HEK293T (cell line): ENCODE measurements at regions not wholly inside any gene's neighbourhood (a gene's known extent, or its start where the extent isn't known, plus 50 kb on each side); places are given as distances from the start of the nearest gene placed in this dataset.

ENCODE experiments used
- CTCF ChIA-PET: fragments of 350-600 bp; formaldehyde crosslinking; extraction: SDS; loops from one replicate; lab custom pipeline; 2021; ENCODE audit warnings: antibody characterized with exemption, inconsistent platforms; lab: Yijun Ruan, JAX
- POLR2A ChIA-PET: fragments of 350-600 bp; formaldehyde crosslinking; extraction: SDS; loops from one replicate; lab custom pipeline; 2020; ENCODE audit warnings: antibody characterized with exemption, inconsistent platforms; lab: Yijun Ruan, JAX
- DNase-seq: peaks from one replicate; pipeline ENCODE4 v3.0.0; 2012; ENCODE audit warnings: mixed read lengths; ENCODE audit errors: extremely low spot score
- ARNT ChIP-seq: fragments of 450-650 bp; IDR thresholded peaks from 2 replicates; pipeline ENCODE4 v1.6.1; 2017; ENCODE audit warnings: mild to moderate bottlenecking
- BHLHE40 ChIP-seq: fragments of 450-650 bp; IDR thresholded peaks from 2 replicates; pipeline ENCODE4 v1.6.1; 2016; ENCODE audit warnings: mild to moderate bottlenecking, moderate library complexity, borderline replicate concordance
- CTBP1 ChIP-seq: fragments of 450-650 bp; IDR thresholded peaks from 2 replicates; pipeline ENCODE4 v1.6.1; 2016; ENCODE audit warnings: borderline replicate concordance
- ELF4 ChIP-seq: fragments of 450-650 bp; IDR thresholded peaks from 2 replicates; pipeline ENCODE4 v1.6.1; 2017; ENCODE audit warnings: antibody characterized with exemption
- FOXA1 ChIP-seq: fragments of 450-650 bp; IDR thresholded peaks from 2 replicates; pipeline ENCODE4 v1.6.1; 2016; ENCODE audit warnings: mild to moderate bottlenecking
- FOXK2 ChIP-seq: fragments of 450-650 bp; IDR thresholded peaks from 2 replicates; pipeline ENCODE4 v1.6.1; 2016; ENCODE audit warnings: mild to moderate bottlenecking
- FOXM1 ChIP-seq: fragments of 450-650 bp; IDR thresholded peaks from 2 replicates; pipeline ENCODE4 v1.6.1; 2017; ENCODE audit warnings: mild to moderate bottlenecking, borderline replicate concordance
- HDGF ChIP-seq: fragments of 450-650 bp; IDR thresholded peaks from 2 replicates; pipeline ENCODE4 v1.6.1; 2017; ENCODE audit warnings: antibody characterized with exemption, borderline replicate concordance
- L3MBTL2 ChIP-seq: fragments of 450-650 bp; conservative IDR thresholded peaks from 2 replicates; pipeline ENCODE4 v1.6.1; 2016; ENCODE audit warnings: mild to moderate bottlenecking
- LEF1 ChIP-seq: fragments of 450-650 bp; IDR thresholded peaks from 2 replicates; pipeline ENCODE4 v1.6.1; 2017; ENCODE audit warnings: mild to moderate bottlenecking, borderline replicate concordance
- NFRKB ChIP-seq: fragments of 450-650 bp; IDR thresholded peaks from 2 replicates; pipeline ENCODE4 v1.6.1; 2016; ENCODE audit warnings: mild to moderate bottlenecking, moderate library complexity
- PKNOX1 ChIP-seq: fragments of 450-650 bp; IDR thresholded peaks from 2 replicates; pipeline ENCODE4 v1.6.1; 2016
- SP1 ChIP-seq: fragments of 450-650 bp; IDR thresholded peaks from 2 replicates; pipeline ENCODE4 v1.6.1; 2017
- SUZ12 ChIP-seq: fragments of 450-650 bp; IDR thresholded peaks from 2 replicates; pipeline ENCODE4 v1.6.1; 2016; ENCODE audit warnings: mild to moderate bottlenecking
- TARDBP ChIP-seq: fragments of 450-650 bp; IDR thresholded peaks from 2 replicates; pipeline ENCODE4 v1.6.1; 2016
- ZNF384 ChIP-seq: fragments of 450-650 bp; IDR thresholded peaks from 2 replicates; pipeline ENCODE4 v1.6.1; 2016

GRCh38 chr2:129462967-129463366 is 516.5 kb upstream of the RAB6C start:
- no peak for TF ChIP-seq PKNOX1
- no peak for TF ChIP-seq L3MBTL2
- no peak for TF ChIP-seq HDGF
- TF ChIP-seq NFRKB, result no peak
- TF ChIP-seq CTBP1, result no peak
- TF ChIP-seq LEF1, result no peak
- no peak for TF ChIP-seq BHLHE40
- POLR2A ChIA-PET, result no interaction called here
- DNase-seq, result no peak
- CTCF ChIA-PET, result no interaction called here

DNA sequence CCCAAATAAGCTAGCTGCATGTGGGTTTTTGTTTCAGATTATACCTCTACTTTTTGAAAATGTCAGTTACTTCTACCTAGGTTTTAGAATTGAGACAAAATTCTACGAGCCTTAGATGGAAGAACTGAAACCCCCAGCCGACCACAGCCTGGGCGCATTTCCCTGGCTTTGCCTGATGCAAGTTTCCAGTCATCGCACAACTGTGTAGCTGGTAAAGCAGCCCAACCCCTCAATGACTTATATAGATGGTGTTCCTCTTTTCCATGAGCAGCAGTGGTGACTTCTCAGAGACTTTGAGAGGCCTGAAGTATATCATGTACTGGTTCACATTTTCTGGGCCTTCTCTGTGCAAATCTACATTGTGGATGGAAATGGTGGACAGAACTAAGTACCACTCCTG is 515.4 kb upstream of the RAB6C start:
- CTCF ChIA-PET, result no interaction called here
- POLR2A ChIA-PET, result no interaction called here
- TF ChIP-seq FOXM1 (no peak), L3MBTL2 (no peak), BHLHE40 (no peak), CTBP1 (no peak), ELF4 (no peak), ZNF384 (no peak)
- no peak for DNase-seq

- no peak for DNase-seq
- TF ChIP-seq LEF1, result no peak
- no peak for TF ChIP-seq CTBP1
- no peak for TF ChIP-seq FOXA1
- no peak for TF ChIP-seq ZNF384
- TF ChIP-seq FOXM1, result no peak
- TF ChIP-seq FOXK2, result no peak
- no peak for TF ChIP-seq NFRKB
- no peak for TF ChIP-seq SP1
- no peak for TF ChIP-seq L3MBTL2
- ChIA-PET CTCF (no interaction called here), POLR2A (no interaction called here)
Observed at GRCh38 chr2:129464631-129465030, 514.8 kb upstream of the RAB6C start.

DNA sequence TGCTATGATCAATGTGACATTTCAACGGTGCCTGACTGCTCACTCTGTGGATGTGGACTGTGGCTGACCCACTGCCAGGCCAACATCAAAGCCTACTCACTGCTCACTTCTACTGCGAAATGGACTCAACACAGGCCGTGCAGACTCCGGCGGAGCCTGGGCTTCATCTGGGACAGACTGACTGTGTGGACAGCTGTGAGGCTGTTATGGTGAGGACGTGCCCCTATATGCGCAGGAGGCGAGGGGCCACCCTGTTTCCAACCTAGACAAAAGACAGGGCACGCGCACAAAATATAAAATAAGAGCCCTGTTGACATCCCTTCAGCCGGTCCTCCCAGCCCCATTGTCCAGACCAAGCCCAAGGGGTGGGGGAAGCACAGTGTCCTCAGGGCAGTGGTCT is 514.4 kb upstream of the RAB6C start:
- ChIA-PET POLR2A (no interaction called here), CTCF (no interaction called here)
- no peak for DNase-seq
- TF ChIP-seq FOXM1 (no peak), PKNOX1 (no peak), BHLHE40 (no peak), ZNF384 (no peak)

DNA sequence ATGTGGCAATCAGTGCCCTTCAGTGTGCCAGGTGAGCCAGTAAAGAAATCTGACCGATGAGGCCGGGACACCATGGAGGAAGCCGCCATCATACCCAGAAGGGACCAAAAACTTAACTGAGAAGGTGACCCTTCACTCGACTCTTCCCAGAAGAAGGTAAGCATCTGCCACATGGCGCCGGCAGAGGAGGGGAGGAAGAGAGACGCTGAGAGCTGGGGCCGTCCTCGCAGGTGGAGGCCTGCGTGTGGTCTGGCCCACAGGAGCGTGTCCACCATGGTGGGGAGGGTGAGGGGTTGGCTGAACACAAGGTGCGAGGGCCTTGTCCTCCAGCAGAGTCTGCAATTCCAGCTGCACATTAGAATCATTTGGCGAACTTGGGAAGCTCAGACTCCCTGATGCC is 513.1 kb upstream of the RAB6C start:
- POLR2A ChIA-PET, result no interaction called here
- TF ChIP-seq FOXM1 (no peak), SP1 (no peak)
- CTCF ChIA-PET, result no interaction called here
- DNase-seq, result no peak

DNA sequence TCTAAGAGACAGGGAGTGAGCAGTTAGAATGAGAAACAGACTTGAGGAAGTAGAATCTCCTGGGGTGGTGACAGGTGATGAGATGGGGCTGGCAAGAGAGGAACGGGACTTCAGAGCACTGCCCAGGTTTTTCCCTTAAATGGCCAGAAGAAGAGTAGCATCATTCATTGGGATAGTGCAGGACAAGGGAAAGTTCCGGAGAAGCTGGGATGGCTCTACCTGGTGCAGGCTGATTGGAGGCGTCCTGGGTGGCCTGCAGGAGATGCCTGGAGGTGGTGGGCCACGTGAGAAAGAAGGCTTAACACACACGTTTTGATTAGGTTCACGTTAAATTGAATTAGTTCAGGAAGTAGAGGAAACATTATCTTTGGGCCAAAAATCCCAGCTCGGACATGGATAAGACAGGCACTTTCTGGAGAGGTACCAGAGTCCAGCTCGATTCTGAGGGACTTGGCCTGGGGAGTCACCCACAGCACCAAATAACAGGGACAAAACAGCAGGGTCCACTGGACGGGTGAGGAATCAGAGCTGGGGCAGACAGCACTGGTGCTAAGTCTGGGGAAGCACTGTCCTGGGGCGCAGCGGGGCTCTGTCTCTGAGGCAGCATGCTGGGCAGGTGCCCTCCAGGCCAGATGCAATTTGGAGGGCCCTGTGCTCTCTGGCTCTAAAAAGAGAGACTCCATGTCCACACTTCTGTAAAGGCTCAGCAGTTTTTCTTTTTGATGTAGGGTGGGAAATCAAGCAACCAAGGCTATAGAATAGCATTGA is 512.3 kb upstream of the RAB6C start:
- POLR2A ChIA-PET, result no interaction called here
- no peak for DNase-seq
- TF ChIP-seq FOXM1, result no peak
- no peak for TF ChIP-seq BHLHE40
- no peak for TF ChIP-seq SUZ12
- TF ChIP-seq FOXK2, result no peak
- TF ChIP-seq PKNOX1, result no peak
- no peak for TF ChIP-seq ARNT
- TF ChIP-seq CTBP1, result no peak
- TF ChIP-seq LEF1, result no peak
- TF ChIP-seq ELF4, result no peak
- no peak for TF ChIP-seq SP1
- TF ChIP-seq NFRKB, result no peak

DNA sequence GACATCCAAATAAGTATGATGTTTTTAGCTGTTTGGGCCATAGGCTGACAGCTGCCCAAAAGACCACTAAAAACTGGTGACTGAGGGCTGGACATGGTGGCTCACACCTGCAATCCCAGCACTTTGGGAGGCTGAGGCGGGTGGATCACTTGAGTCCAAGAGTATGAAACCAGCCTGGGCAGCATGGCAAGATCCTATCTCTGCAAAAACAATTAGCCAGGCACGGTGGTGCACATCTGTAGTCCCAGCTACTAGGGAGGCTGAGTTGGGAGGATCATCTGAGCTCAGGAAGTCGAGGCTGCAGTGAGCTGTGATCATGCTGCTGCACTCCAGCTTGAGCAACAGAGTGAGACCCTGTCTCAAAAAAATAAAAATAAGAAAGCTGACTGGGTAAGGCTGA is 511.5 kb upstream of the RAB6C start:
- ChIA-PET CTCF (no interaction called here), POLR2A (no interaction called here)
- TF ChIP-seq CTBP1, result no peak
- no peak for TF ChIP-seq LEF1
- TF ChIP-seq FOXM1, result no peak
- no peak for TF ChIP-seq BHLHE40
- no peak for TF ChIP-seq NFRKB
- no peak for DNase-seq

More for the DNA sequence above, 512.3 kb upstream of the RAB6C start:
- CTCF ChIA-PET, result no interaction called here

- TF ChIP-seq PKNOX1 (no peak), FOXM1 (no peak), SUZ12 (no peak), HDGF (no peak), CTBP1 (no peak), ARNT (no peak), FOXK2 (no peak), L3MBTL2 (no peak), LEF1 (no peak), BHLHE40 (no peak), TARDBP (no peak), ELF4 (no peak), FOXA1 (no peak), SP1 (no peak), ZNF384 (no peak)
- ChIA-PET POLR2A (no interaction called here), CTCF (no interaction called here)
- no peak for DNase-seq
Observed at GRCh38 chr2:129468879-129469278, 510.6 kb upstream of the RAB6C start.
